Mesendoderm (in vitro differentiated cells): ENCODE measurements at regions not wholly inside any gene's neighbourhood (a gene's known extent, or its start where the extent isn't known, plus 50 kb on each side); places are given as distances from the start of the nearest gene placed in this dataset.

Experiments
- DNase-seq: peaks from one replicate; pipeline ENCODE4 v3.0.0; 2013
- H2AK5ac ChIP-seq: 2 replicates; pipeline ENCODE4 v1.6.1; 2013; ENCODE audit warnings: low read length, inconsistent platforms
- H2BK120ac ChIP-seq: 2 replicates; pipeline ENCODE4 v1.6.1; 2013; ENCODE audit warnings: low read depth, mild to moderate bottlenecking, low read length, moderate library complexity, mixed read lengths
- H2BK15ac ChIP-seq: replicated peaks from 2 replicates; pipeline ENCODE4 v1.6.1; 2013; ENCODE audit warnings: low read depth, mild to moderate bottlenecking, moderate library complexity
- H2BK5ac ChIP-seq: 2 replicates; pipeline ENCODE4 v1.6.1; 2013; ENCODE audit warnings: low read length, inconsistent platforms
- H3K18ac ChIP-seq: 2 replicates; pipeline ENCODE4 v1.6.1; 2013; ENCODE audit warnings: mild to moderate bottlenecking, low read length, mixed read lengths
- H3K23ac ChIP-seq: one replicate; pipeline ENCODE4 v1.6.1; 2013; ENCODE audit warnings: low read length
- H3K27ac ChIP-seq: 2 replicates; pipeline ENCODE4 v1.5.1; 2013; ENCODE audit warnings: low read depth, mild to moderate bottlenecking, inconsistent platforms, low read length, moderate library complexity
- H3K27me3 ChIP-seq: 2 replicates; pipeline ENCODE4 v1.6.1; 2013; ENCODE audit warnings: low read length, control low read depth, mild to moderate bottlenecking, inconsistent platforms; ENCODE audit not compliant: insufficient read depth, poor library complexity
- H3K36me3 ChIP-seq: 2 replicates; pipeline ENCODE4 v1.6.1; 2013; ENCODE audit warnings: low read length, inconsistent platforms; ENCODE audit not compliant: control insufficient read depth, insufficient read depth
- H3K4ac ChIP-seq: one replicate; pipeline ENCODE4 v1.6.1; 2013; ENCODE audit warnings: low read depth, mild to moderate bottlenecking, low read length, moderate library complexity
- H3K4me1 ChIP-seq: 2 replicates; pipeline ENCODE4 v1.6.1; 2013; ENCODE audit warnings: low read depth, low read length, inconsistent platforms; ENCODE audit not compliant: control insufficient read depth
- H3K4me2 ChIP-seq: 2 replicates; pipeline ENCODE4 v1.6.1; 2013; ENCODE audit warnings: low read length
- H3K4me3 ChIP-seq: 2 replicates; pipeline ENCODE4 v1.5.1; 2013; ENCODE audit warnings: mild to moderate bottlenecking, low read length
- H3K56ac ChIP-seq: one replicate; pipeline ENCODE4 v1.6.1; 2013; ENCODE audit warnings: low read length
- H3K79me1 ChIP-seq: 2 replicates; pipeline ENCODE4 v1.6.1; 2013; ENCODE audit warnings: low read length, inconsistent platforms
- H3K79me2 ChIP-seq: 2 replicates; pipeline ENCODE4 v1.6.1; 2013; ENCODE audit warnings: mild to moderate bottlenecking, low read length; ENCODE audit not compliant: control insufficient read depth, insufficient read depth
- H3K9ac ChIP-seq: 2 replicates; pipeline ENCODE4 v1.6.1; 2013; ENCODE audit warnings: low read length, inconsistent platforms
- H4K5ac ChIP-seq: one replicate; pipeline ENCODE4 v1.6.1; 2013; ENCODE audit warnings: low read length
- H4K8ac ChIP-seq: one replicate; pipeline ENCODE4 v1.6.1; 2013; ENCODE audit warnings: low read depth, mild to moderate bottlenecking, control low read depth, low read length, moderate library complexity
- WGBS: extraction: QIAGEN DNeasy Blood & Tissue Kit; methylation state at CpG from one replicate; pipeline ENCODE4 v1.1.7; 2013; ENCODE audit warnings: low lambda C conversion rate, missing lambda C conversion rate; ENCODE audit not compliant: insufficient coverage; ENCODE audit errors: extremely low coverage; 5-methylcytosine and 5-hydroxymethylcytosine counted together

DNA sequence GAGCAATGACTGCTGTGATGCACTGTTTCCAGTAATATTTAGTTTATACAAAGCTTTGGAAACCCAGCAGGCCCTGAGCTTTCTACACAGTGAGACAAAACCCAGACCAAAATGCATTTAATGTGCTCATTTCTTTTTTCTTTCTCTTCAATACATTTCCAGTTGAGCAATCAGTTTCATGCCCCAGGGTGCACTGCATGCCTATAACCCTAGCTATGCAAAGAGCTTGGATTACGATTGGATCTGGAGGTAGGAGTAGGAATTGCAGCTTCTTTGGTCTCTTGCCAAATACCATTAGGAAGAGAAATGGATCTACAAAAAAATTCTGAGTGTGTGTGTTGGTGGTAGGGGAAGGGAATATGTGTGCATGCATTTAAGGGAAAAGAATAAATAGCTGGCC, 1001.4 kb downstream of the SQOR start:
- Histone ChIP-seq H3K4me1 (no peaks in the 10 kb centered on the region), H3K4me3 (no peak overlapping the region), H3K79me2 (no peaks in the 10 kb centered on the region), H3K18ac (no peak overlapping the region), H4K5ac (no peak overlapping the region), H2BK15ac (no peak overlapping the region), H3K56ac (no peak overlapping the region), H3K23ac (no peak overlapping the region), H3K4me2 (no peak overlapping the region), H3K27me3 (no peaks in the 10 kb centered on the region), H3K36me3 (no peaks in the 10 kb centered on the region), H2BK5ac (no peak overlapping the region), H3K9ac (no peak overlapping the region), H3K27ac (no peak overlapping the region), H3K79me1 (no peaks in the 10 kb centered on the region), H2BK120ac (no peak overlapping the region), H4K8ac (no peak overlapping the region), H3K4ac (no peak overlapping the region), H2AK5ac (no peak overlapping the region)
- WGBS, result no CpG with 5 or more reads among the region's 1 CpG
- peak; percentile 58 for DNase-seq

DNA sequence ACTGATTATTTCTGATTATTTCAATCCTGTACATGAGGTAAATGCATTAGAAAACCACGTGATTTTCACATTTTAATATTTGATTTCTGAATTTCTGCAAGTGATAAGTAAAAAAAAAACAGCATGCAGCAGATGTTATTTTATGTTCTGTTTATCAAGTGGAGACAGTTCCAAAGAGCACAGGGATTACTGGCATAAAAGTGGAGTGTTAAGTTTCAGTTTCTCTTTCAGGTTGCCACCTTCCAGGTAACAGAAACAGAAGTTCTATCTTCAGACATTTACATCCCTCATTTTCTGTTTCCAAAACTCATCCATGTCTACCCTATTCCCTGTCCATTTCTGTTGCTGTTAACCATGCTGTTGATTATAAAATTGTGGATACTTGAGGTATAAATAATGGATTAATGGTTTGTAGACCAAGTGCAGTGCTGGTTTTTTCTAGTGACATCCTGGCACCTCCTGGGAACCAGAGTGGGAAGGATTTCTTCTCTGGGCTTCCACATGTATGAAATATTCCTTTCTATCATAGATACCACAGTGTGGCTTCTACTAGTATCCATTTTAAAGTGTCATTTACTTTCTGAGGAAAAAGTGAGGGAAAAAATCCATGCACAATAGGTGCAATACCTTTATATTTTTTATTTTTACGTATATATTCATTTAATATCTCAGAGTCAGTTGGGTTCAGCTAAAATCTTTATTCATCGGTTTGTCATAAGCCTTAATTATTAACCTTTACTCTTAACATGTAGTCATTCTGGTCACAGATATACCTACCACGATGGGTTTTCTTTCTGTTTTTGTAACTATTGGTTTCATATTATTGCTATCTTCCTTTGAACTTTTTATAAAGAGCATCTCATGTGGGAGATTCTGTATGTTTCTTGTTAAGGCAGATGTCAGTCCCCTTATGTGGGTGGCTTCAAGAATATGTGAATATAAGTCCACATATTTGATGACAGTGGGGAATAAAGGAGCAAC, 1010.0 kb downstream of the SQOR start:
- Histone ChIP-seq H3K4me1 (no peaks in the 10 kb centered on the region), H3K23ac (no peak overlapping the region), H3K18ac (no peak overlapping the region), H2BK5ac (no peak overlapping the region), H3K36me3 (no peaks in the 10 kb centered on the region), H3K4ac (no peak overlapping the region), H3K27ac (no peak overlapping the region), H3K27me3 (no peaks in the 10 kb centered on the region), H3K79me1 (no peaks in the 10 kb centered on the region), H2AK5ac (no peak overlapping the region), H4K8ac (no peak overlapping the region), H3K79me2 (no peaks in the 10 kb centered on the region), H3K4me3 (no peak overlapping the region), H2BK15ac (no peak overlapping the region), H3K4me2 (no peak overlapping the region), H4K5ac (no peak overlapping the region), H3K9ac (no peak overlapping the region), H3K56ac (no peak overlapping the region), H2BK120ac (no peak overlapping the region)
- WGBS, result no CpG with 5 or more reads among the region's 4 CpGs
- DNase-seq, result no peak

DNA sequence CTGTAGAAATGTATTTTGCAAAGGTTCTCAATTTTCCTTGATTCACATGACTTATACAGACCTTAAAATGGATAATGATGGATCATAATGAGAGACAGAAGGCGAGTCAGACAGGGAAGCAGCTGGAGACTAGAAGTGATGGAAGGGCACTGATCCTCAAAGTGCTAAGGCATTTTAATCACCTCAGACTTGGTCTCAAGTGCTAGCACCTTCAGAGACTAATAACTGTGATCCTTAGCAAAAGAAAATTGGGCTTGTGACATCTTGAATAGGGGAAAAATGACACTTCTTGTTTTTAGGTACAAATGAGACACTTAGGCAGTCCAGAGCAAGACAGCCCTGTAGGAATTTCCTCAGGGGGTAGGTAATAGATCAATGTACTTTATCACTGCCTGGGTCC, 1011.7 kb downstream of the SQOR start:
- Histone ChIP-seq H3K4me2 (no peak overlapping the region), H4K5ac (no peak overlapping the region), H3K27ac (no peak overlapping the region), H3K36me3 (no peaks in the 10 kb centered on the region), H2BK120ac (no peak overlapping the region), H2BK5ac (no peak overlapping the region), H3K27me3 (no peaks in the 10 kb centered on the region), H4K8ac (no peak overlapping the region), H3K79me1 (no peaks in the 10 kb centered on the region), H3K9ac (no peak overlapping the region), H2AK5ac (no peak overlapping the region), H3K4me3 (no peak overlapping the region), H2BK15ac (no peak overlapping the region), H3K56ac (no peak overlapping the region), H3K18ac (no peak overlapping the region), H3K23ac (no peak overlapping the region), H3K79me2 (no peaks in the 10 kb centered on the region), H3K4ac (no peak overlapping the region), H3K4me1 (no peaks in the 10 kb centered on the region)
- WGBS, result no CpG with 5 or more reads among the region's 1 CpG
- DNase-seq, result no peak

DNA sequence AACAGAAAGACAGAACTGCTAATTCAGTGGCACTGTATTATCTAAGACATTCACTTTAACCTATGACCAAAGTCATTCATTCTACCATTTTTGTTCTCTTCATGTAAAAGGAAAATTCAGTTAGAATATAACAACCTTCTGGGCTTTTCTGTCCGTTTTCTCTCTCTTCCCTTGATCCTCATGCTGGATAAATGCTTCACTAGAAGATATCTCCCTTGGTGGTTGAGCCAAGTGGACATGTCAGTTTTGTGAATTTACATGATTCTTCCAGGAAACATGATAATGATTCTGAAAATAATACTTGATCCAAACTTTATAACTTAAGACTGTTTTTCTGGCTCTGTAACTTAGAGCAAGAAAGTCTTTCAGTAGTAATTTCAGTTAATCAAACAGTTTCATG, 1012.2 kb downstream of the SQOR start:
- Histone ChIP-seq H2BK15ac (no peak overlapping the region), H3K4me2 (no peak overlapping the region), H2AK5ac (no peak overlapping the region), H3K9ac (no peak overlapping the region), H3K18ac (no peak overlapping the region), H4K8ac (no peak overlapping the region), H3K4ac (no peak overlapping the region), H2BK120ac (no peak overlapping the region), H3K36me3 (no peaks in the 10 kb centered on the region), H3K27ac (no peak overlapping the region), H4K5ac (no peak overlapping the region), H3K79me2 (no peaks in the 10 kb centered on the region), H3K4me1 (no peaks in the 10 kb centered on the region), H3K4me3 (no peak overlapping the region), H2BK5ac (no peak overlapping the region), H3K27me3 (no peaks in the 10 kb centered on the region), H3K79me1 (no peaks in the 10 kb centered on the region), H3K23ac (no peak overlapping the region), H3K56ac (no peak overlapping the region)
- DNase-seq, result no peak
- WGBS, result no CpG with 5 or more reads among the region's 1 CpG

DNA sequence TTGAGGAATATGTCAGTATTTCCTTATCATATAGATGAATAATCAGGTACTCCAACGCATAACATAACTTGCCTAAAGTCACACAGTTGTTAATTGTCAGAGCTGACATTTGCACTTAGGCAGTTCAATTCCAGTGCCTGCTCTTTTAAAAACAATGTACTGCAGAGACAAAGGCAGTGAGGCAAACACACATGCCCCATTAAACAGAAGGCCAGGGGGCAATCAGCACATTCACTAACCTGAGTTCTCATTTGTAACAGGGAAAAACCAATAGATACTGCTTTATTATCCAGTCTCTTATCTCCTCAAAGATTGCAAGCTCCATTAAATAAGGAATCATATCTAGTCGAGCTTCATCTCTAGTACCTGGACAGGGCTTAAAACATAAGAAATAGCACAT, 1017.4 kb downstream of the SQOR start:
- H2AK5ac ChIP-seq, result no peak overlapping the region
- H4K5ac ChIP-seq, result no peak overlapping the region
- no peak overlapping the region for H2BK120ac ChIP-seq
- no peaks in the 10 kb centered on the region for H3K36me3 ChIP-seq
- H2BK15ac ChIP-seq, result no peak overlapping the region
- H3K79me2 ChIP-seq, result no peaks in the 10 kb centered on the region
- no peak overlapping the region for H3K23ac ChIP-seq
- H3K56ac ChIP-seq, result no peak overlapping the region
- no peak overlapping the region for H3K4me3 ChIP-seq
- no peak overlapping the region for H3K27ac ChIP-seq
- no peak overlapping the region for H3K4ac ChIP-seq
- peak; percentile 32 for DNase-seq
- H3K18ac ChIP-seq, result no peak overlapping the region
- no peak overlapping the region for H2BK5ac ChIP-seq
- no peaks in the 10 kb centered on the region for H3K79me1 ChIP-seq
- no peak overlapping the region for H3K4me2 ChIP-seq
- no peaks in the 10 kb centered on the region for H3K27me3 ChIP-seq
- no peaks in the 10 kb centered on the region for H3K4me1 ChIP-seq
- no peak overlapping the region for H3K9ac ChIP-seq
- no CpG with 5 or more reads among the region's 2 CpGs for WGBS
- no peak overlapping the region for H4K8ac ChIP-seq

DNA sequence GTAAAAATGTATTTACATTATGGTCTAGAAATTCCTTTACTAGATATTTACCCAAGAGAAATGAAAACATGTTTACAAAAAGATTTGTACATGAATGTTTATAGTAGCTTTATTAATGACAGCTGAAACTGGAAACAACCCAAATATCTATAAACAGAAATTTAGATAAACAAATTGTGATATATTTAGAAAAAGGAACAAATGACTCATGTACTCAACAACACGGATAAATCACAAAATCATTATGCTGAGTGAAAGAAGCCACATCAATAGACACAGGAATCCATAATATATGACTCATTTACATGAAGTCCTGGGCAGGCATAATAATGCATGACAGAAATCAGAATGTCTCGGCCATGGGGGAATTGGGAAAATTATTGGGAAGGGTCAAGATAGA, 1020.2 kb downstream of the SQOR start:
- no peak for DNase-seq
- Histone ChIP-seq H3K4me2 (no peak overlapping the region), H3K9ac (no peak overlapping the region), H3K79me2 (no peaks in the 10 kb centered on the region), H3K4ac (no peak overlapping the region), H4K8ac (no peak overlapping the region), H3K27ac (no peak overlapping the region), H2BK15ac (no peak overlapping the region), H2BK120ac (no peak overlapping the region), H4K5ac (no peak overlapping the region), H3K4me3 (no peak overlapping the region), H2AK5ac (no peak overlapping the region), H3K23ac (no peak overlapping the region), H3K56ac (no peak overlapping the region), H3K36me3 (no peaks in the 10 kb centered on the region), H3K18ac (no peak overlapping the region), H2BK5ac (no peak overlapping the region), H3K4me1 (no peaks in the 10 kb centered on the region), H3K27me3 (no peaks in the 10 kb centered on the region), H3K79me1 (no peaks in the 10 kb centered on the region)
- WGBS, result no CpG with 5 or more reads among the region's 2 CpGs
